Glutamatergic neuron (in vitro differentiated cells): ENCODE measurements at regions not wholly inside any gene's neighbourhood (a gene's known extent, or its start where the extent isn't known, plus 50 kb on each side); places are given as distances from the start of the nearest gene placed in this dataset.
"Not testable (repeated sequence)": the region's sequence is repeated elsewhere in the genome, so short reads cannot be mapped to it uniquely, and the experiment has no call there.

Experiments
- DNase-seq: peaks from one replicate; pipeline ENCODE4 v3.0.0; 2022
- H3K27ac Mint-ChIP-seq: one replicate; pipeline ENCODE4 v1.8.0; 2020; ENCODE audit warnings: mild to moderate bottlenecking, mixed read lengths, inconsistent platforms; ENCODE audit not compliant: unreplicated experiment
- H3K27me3 Mint-ChIP-seq: one replicate; pipeline ENCODE4 v1.8.0; 2020; ENCODE audit warnings: mild to moderate bottlenecking, moderate library complexity, mixed read lengths, inconsistent platforms; ENCODE audit not compliant: unreplicated experiment
- H3K36me3 Mint-ChIP-seq: one replicate; pipeline ENCODE4 v1.8.0; 2020; ENCODE audit warnings: mild to moderate bottlenecking, mixed read lengths, inconsistent platforms; ENCODE audit not compliant: unreplicated experiment
- H3K4me1 Mint-ChIP-seq: one replicate; pipeline ENCODE4 v1.8.0; 2020; ENCODE audit warnings: mild to moderate bottlenecking, low read depth, mixed read lengths, inconsistent platforms; ENCODE audit not compliant: unreplicated experiment
- H3K4me3 Mint-ChIP-seq: one replicate; pipeline ENCODE4 v1.8.0; 2020; ENCODE audit warnings: mild to moderate bottlenecking, mixed read lengths, inconsistent platforms; ENCODE audit not compliant: unreplicated experiment
- H3K9me3 Mint-ChIP-seq: one replicate; pipeline ENCODE4 v1.8.0; 2020; ENCODE audit warnings: mild to moderate bottlenecking, moderate library complexity, mixed read lengths, inconsistent platforms; ENCODE audit not compliant: unreplicated experiment
- TF ChIP-seq, protein P1 (sequence below): fragments of 200-600 bp; sonication (generic); IDR thresholded peaks from one replicate; pipeline ENCODE4 v1.5.0; 2021; ENCODE audit not compliant: partially characterized antibody, unreplicated experiment

DNA sequence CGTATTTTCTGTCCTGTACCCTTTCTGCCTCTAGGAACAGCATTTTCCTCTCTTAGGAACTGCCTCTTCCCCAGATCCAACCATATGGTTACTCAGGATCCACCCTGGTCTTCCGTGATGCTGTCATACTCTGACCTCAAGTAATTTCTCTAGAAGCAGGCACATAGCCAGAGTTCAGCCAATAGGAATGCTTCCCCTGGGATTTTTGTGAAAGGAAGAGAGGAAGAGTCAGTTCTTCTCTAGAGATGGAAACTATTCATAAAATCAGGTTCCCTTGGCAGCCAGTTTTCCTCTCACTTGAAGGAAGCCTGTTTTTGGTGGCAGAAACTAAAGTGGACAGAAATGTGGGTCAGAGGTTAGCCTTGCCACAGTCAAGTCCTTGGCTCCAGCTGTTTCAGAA is 400.1 kb upstream of the PCSK5 start:
- DNase-seq: no peak
- H3K4me1 Mint-ChIP-seq: no peaks in the 10 kb centered on the region
- no peak overlapping the region for H3K4me3 Mint-ChIP-seq
- H3K36me3 Mint-ChIP-seq: peaks cover 5% of the 10 kb centered on the region
- H3K9me3 Mint-ChIP-seq: peaks cover 2% of the 10 kb centered on the region
- H3K27ac Mint-ChIP-seq: no peak overlapping the region
- TF ChIP-seq, protein P1, sequence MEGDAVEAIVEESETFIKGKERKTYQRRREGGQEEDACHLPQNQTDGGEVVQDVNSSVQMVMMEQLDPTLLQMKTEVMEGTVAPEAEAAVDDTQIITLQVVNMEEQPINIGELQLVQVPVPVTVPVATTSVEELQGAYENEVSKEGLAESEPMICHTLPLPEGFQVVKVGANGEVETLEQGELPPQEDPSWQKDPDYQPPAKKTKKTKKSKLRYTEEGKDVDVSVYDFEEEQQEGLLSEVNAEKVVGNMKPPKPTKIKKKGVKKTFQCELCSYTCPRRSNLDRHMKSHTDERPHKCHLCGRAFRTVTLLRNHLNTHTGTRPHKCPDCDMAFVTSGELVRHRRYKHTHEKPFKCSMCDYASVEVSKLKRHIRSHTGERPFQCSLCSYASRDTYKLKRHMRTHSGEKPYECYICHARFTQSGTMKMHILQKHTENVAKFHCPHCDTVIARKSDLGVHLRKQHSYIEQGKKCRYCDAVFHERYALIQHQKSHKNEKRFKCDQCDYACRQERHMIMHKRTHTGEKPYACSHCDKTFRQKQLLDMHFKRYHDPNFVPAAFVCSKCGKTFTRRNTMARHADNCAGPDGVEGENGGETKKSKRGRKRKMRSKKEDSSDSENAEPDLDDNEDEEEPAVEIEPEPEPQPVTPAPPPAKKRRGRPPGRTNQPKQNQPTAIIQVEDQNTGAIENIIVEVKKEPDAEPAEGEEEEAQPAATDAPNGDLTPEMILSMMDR: no peak
- no peaks in the 10 kb centered on the region for H3K27me3 Mint-ChIP-seq

DNA sequence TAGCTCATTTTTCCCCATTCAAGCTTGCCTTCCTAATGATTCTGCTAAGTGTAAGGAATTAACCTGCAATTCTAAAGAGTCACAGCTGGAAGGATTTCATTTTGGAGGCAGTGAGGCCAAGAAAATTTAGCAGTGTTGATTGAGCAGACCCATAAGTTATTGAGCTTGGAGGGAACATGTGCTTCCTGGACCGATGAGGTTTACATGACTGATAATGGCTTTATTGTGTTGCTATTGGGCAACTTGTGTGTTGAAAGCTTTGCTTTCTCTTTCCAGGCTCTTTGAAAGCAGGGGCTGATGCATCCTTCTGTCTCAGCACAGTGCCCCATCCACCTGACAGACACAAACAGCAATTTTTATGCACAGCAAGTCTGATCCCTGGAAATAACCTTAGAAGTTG is 398.9 kb upstream of the PCSK5 start:
- Mint-ChIP-seq H3K27me3 (no peaks in the 10 kb centered on the region), H3K4me1 (no peaks in the 10 kb centered on the region)
- DNase-seq: no peak

DNA sequence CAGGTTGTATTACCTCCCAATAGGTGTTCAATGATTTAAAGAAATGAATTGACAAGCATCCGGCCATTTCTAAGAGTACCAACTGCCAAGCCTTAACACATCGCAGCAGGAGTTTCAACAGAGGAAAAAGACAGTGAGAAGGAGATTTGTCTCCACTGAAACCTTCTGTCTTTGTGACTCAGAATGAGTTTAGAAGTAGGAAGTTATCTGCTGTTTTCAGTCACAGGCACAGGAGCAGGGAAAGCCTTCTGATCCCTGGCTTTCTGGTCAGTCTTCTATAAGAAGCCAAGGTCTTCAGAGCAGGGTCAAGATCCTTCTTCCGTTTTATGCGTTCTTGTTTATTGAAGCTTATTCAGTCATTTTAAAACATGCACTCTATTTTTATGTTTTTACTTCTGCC is 390.7 kb upstream of the PCSK5 start:
- no peaks in the 10 kb centered on the region for H3K9me3 Mint-ChIP-seq
- H3K4me3 Mint-ChIP-seq: no peak overlapping the region
- no peaks in the 10 kb centered on the region for H3K36me3 Mint-ChIP-seq
- H3K27ac Mint-ChIP-seq: no peak overlapping the region
- TF ChIP-seq, protein P1: no peak
- no peaks in the 10 kb centered on the region for H3K4me1 Mint-ChIP-seq
- no peaks in the 10 kb centered on the region for H3K27me3 Mint-ChIP-seq
- no peak for DNase-seq

More for the DNA sequence above, 398.9 kb upstream of the PCSK5 start:
- H3K36me3 Mint-ChIP-seq: peaks cover 5% of the 10 kb centered on the region
- TF ChIP-seq, protein P1: no peak
- no peak overlapping the region for H3K27ac Mint-ChIP-seq
- H3K4me3 Mint-ChIP-seq: no peak overlapping the region
- H3K9me3 Mint-ChIP-seq: peaks cover 2% of the 10 kb centered on the region

DNA sequence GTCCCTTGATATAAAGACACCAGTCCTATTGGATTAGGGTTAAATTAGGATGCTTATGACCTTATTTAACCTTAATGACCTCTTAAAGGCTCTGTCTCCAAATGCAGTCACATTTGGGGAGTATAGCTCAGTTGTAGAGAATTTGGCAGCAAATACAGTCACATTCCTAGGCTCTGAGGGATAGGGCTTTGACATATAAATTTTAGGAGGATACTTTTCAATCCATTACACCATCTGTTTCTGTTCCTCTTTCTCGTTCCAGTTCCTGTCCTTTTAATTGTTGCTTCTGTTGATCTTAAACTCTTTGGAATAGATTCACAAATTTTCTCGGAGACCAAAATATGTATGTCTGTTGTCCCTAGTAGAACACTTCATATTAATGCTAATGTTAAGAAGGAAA is 390.0 kb upstream of the PCSK5 start:
- H3K36me3 Mint-ChIP-seq: no peaks in the 10 kb centered on the region
- no peaks in the 10 kb centered on the region for H3K4me1 Mint-ChIP-seq
- H3K27me3 Mint-ChIP-seq: no peaks in the 10 kb centered on the region
- no peak overlapping the region for H3K27ac Mint-ChIP-seq
- no peak for DNase-seq
- TF ChIP-seq, protein P1: no peak
- no peaks in the 10 kb centered on the region for H3K9me3 Mint-ChIP-seq
- H3K4me3 Mint-ChIP-seq: no peak overlapping the region

DNA sequence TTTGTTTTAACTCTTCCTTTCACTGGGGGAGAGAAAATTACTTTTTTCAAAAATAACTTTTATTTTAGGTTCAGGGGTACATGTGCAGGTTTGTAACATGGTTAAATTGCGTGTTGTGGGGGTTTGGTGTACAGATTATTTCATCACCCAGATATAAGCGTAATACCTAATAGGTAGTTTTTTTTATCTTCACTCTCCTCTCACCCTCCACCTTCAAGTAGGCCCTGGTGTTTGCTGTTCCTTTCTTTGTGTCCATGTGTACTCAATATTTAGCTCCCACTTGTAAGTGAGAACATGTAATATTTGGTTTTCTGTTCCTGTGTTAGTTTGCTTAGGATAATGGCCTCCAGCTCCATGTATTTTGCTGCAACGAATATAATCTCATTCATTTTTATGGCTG is 389.5 kb upstream of the PCSK5 start:
- not testable (repeated sequence) for DNase-seq, H3K36me3 Mint-ChIP-seq, H3K27me3 Mint-ChIP-seq, H3K4me1 Mint-ChIP-seq, H3K27ac Mint-ChIP-seq, H3K9me3 Mint-ChIP-seq, H3K4me3 Mint-ChIP-seq

DNA sequence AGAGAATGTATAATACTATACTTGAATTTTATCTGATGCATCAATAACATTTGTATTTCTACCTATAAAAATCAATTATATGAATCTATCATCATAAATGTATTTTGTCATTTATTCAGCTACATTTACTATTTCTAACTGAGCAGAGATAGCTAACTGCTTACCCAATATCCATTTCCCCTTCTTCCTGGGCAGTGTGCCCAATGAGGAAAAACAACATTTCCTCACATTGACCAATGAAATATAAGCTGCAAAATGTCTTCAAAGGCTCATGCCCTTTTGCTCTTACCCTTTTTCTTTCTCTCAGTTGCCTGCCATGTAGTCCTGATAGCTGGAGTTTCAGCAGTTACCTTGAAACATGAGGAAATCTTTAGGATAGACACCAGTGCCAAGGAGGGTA is 385.8 kb upstream of the PCSK5 start:
- Mint-ChIP-seq H3K4me1 (no peaks in the 10 kb centered on the region), H3K36me3 (no peaks in the 10 kb centered on the region), H3K9me3 (no peaks in the 10 kb centered on the region), H3K4me3 (no peak overlapping the region), H3K27ac (no peak overlapping the region), H3K27me3 (no peaks in the 10 kb centered on the region)
- TF ChIP-seq, protein P1: no peak
- no peak for DNase-seq
